ENCODE measurements at regions not wholly inside any gene's neighbourhood (a gene's known extent, or its start where the extent isn't known, plus 50 kb on each side); places are given as distances from the start of the nearest gene placed in this dataset.

DNA sequence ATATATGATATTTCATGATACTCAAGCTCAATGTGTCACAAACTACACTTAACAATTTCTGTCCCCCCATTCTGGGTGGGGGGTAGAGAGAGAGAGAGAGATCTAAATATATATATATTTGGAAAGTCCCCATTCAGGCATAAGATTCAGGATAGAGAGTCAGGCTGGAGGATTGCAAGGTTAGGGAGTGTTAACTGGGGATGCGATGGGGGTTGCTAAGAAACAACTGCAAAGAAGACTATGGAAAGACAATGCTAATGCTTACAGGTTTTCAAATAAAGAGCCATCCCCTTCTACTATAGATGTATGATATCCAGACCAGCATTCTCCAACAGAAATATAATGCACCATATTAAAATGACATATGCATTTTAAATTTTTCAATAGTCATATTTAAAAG lies 79.2 kb upstream of the OR5AK2 start (continued):
- no peak for TF ChIP-seq PBX3 (IDR thresholded peaks at IDR 0.05)
- TF ChIP-seq NFIC (IDR thresholded peaks at IDR 0.05; ENCODE audit: borderline replicate concordance): no peak

- H3K27me3 ChIP-seq (ENCODE audit: insufficient read depth): no peaks in the 10 kb centered on the region
- 31% methylated on average over 4 of the region's 4 CpGs for WGBS (ENCODE audit: low lambda C conversion rate)
- ChIA-PET POLR2A (no interaction called here), CTCF (interaction anchor here (1.5 kb wide), 1 partner anchor 68 kb away, joined by 7 read pairs; no protein-coding TSS in a partner anchor)
- H3K27ac ChIP-seq (ENCODE audit: low read depth in 2 of 2, low read length in 1 of 2): no peak overlapping the region
- no peaks in the 10 kb centered on the region for H3K9me3 ChIP-seq
- H3K36me3 ChIP-seq (replicated peaks in 1 of 2; ENCODE audit: control insufficient read depth in 1 of 2, insufficient read depth in 2 of 2, low read length in 1 of 2): no peaks in the 10 kb centered on the region
- H3K79me2 ChIP-seq (ENCODE audit: insufficient read depth): no peaks in the 10 kb centered on the region
- H3K4me1 ChIP-seq (ENCODE audit: control insufficient read depth in 1 of 2, insufficient read depth in 2 of 2, low read depth in 1 of 2, low read length in 1 of 2): no peaks in the 10 kb centered on the region
- no peaks in the 10 kb centered on the region for H3K9me2 ChIP-seq
- no peaks in the 10 kb centered on the region for H4K20me1 ChIP-seq (ENCODE audit: insufficient read depth)
- H2AFZ ChIP-seq (ENCODE audit: low read depth): no peak overlapping the region
- no peak for DNase-seq
- TF ChIP-seq TEAD4 (IDR thresholded peaks at IDR 0.05; ENCODE audit: borderline replicate concordance, insufficient read depth) (no peak), RAD21 (IDR thresholded peaks at IDR 0.05; ENCODE audit: low read length) (no peak), GATA2 (CRISPR knock-in tag; IDR thresholded peaks at IDR 0.05) (no peak)
- no peaks in the 10 kb centered on the region for H3F3A ChIP-seq (replicated peaks; ENCODE audit: insufficient read depth)
- no peak overlapping the region for H3K4me2 ChIP-seq
- H3K9ac ChIP-seq: no peak overlapping the region
- H3K4me3 ChIP-seq (ENCODE audit: low read depth in 2 of 2, low read length in 1 of 2): no peak overlapping the region
Observed at GRCh38 chr11:56909080-56909479, 79.6 kb upstream of the OR5AK2 start.

DNA sequence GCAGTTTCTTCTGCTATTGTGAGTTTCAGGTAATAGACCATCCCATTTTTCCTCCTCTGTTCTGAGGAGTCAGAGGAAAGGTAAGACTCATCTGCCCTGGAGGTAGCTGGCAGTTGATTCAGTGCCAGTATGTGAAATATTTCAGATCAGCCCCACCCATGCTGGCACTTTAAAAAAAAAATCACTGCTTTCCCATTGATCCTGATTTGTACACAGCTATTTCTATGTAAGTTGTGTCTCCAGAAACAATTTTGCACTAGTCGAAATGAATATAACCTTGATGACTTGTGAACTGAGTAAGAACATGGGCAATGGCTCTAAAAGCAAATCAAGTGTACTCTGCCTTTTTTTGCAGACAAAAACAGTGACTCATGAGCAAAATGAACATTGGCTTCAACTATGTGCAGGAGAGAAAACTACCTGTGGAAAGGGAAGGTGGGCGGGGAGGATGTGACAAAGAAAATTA lies 82.0 kb upstream of the OR5AK2 start:
- Histone ChIP-seq H3K9me3 (no peaks in the 10 kb centered on the region), H3K79me2 (ENCODE audit: insufficient read depth) (no peaks in the 10 kb centered on the region), H3K4me3 (ENCODE audit: low read depth in 2 of 2, low read length in 1 of 2) (no peak overlapping the region), H3K9ac (no peak overlapping the region), H3F3A (replicated peaks; ENCODE audit: insufficient read depth) (no peaks in the 10 kb centered on the region), H3K36me3 (replicated peaks in 1 of 2; ENCODE audit: control insufficient read depth in 1 of 2, insufficient read depth in 2 of 2, low read length in 1 of 2) (no peaks in the 10 kb centered on the region), H2AFZ (ENCODE audit: low read depth) (no peak overlapping the region), H3K27me3 (ENCODE audit: insufficient read depth) (no peaks in the 10 kb centered on the region), H3K9me2 (no peaks in the 10 kb centered on the region), H3K4me1 (ENCODE audit: control insufficient read depth in 1 of 2, insufficient read depth in 2 of 2, low read depth in 1 of 2, low read length in 1 of 2) (no peaks in the 10 kb centered on the region), H3K27ac (ENCODE audit: low read depth in 2 of 2, low read length in 1 of 2) (no peak overlapping the region), H4K20me1 (ENCODE audit: insufficient read depth) (no peaks in the 10 kb centered on the region), H3K4me2 (no peak overlapping the region)
- no peak for TF ChIP-seq CTCF (IDR thresholded peaks at IDR 0.05)
- TF ChIP-seq, protein P1, sequence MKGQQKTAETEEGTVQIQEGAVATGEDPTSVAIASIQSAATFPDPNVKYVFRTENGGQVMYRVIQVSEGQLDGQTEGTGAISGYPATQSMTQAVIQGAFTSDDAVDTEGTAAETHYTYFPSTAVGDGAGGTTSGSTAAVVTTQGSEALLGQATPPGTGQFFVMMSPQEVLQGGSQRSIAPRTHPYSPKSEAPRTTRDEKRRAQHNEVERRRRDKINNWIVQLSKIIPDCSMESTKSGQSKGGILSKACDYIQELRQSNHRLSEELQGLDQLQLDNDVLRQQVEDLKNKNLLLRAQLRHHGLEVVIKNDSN (IDR thresholded peaks at IDR 0.05; ENCODE audit: borderline replicate concordance, low read depth): no peak
- no peak for TF ChIP-seq FOXM1 (IDR thresholded peaks at IDR 0.05; ENCODE audit: low read depth)
- TF ChIP-seq MXI1 (IDR thresholded peaks at IDR 0.05; ENCODE audit: low read depth, low read length): no peak
- TF ChIP-seq RCOR1 (IDR thresholded peaks at IDR 0.05; ENCODE audit: low read length): no peak
- TF ChIP-seq POLR2AphosphoS5 (IDR thresholded peaks at IDR 0.05; ENCODE audit: low read depth, low read length): no peak
- no peak for TF ChIP-seq RFX5 (IDR thresholded peaks at IDR 0.05; ENCODE audit: low read length)
- TF ChIP-seq TAF1 (IDR thresholded peaks at IDR 0.05; ENCODE audit: borderline replicate concordance, low read depth, low read length): no peak
- no peak for TF ChIP-seq TCF12 (IDR thresholded peaks at IDR 0.05)
- TF ChIP-seq, protein P2, sequence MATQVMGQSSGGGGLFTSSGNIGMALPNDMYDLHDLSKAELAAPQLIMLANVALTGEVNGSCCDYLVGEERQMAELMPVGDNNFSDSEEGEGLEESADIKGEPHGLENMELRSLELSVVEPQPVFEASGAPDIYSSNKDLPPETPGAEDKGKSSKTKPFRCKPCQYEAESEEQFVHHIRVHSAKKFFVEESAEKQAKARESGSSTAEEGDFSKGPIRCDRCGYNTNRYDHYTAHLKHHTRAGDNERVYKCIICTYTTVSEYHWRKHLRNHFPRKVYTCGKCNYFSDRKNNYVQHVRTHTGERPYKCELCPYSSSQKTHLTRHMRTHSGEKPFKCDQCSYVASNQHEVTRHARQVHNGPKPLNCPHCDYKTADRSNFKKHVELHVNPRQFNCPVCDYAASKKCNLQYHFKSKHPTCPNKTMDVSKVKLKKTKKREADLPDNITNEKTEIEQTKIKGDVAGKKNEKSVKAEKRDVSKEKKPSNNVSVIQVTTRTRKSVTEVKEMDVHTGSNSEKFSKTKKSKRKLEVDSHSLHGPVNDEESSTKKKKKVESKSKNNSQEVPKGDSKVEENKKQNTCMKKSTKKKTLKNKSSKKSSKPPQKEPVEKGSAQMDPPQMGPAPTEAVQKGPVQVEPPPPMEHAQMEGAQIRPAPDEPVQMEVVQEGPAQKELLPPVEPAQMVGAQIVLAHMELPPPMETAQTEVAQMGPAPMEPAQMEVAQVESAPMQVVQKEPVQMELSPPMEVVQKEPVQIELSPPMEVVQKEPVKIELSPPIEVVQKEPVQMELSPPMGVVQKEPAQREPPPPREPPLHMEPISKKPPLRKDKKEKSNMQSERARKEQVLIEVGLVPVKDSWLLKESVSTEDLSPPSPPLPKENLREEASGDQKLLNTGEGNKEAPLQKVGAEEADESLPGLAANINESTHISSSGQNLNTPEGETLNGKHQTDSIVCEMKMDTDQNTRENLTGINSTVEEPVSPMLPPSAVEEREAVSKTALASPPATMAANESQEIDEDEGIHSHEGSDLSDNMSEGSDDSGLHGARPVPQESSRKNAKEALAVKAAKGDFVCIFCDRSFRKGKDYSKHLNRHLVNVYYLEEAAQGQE (IDR thresholded peaks at IDR 0.05; ENCODE audit: low read depth, low read length): no peak
- no peak for TF ChIP-seq NFIC (IDR thresholded peaks at IDR 0.05; ENCODE audit: borderline replicate concordance)
- TF ChIP-seq SIN3A (IDR thresholded peaks at IDR 0.05; ENCODE audit: borderline replicate concordance, low read depth, low read length): no peak
- no peak for TF ChIP-seq SMC3 (IDR thresholded peaks at IDR 0.05; ENCODE audit: low read depth, low read length)
- TF ChIP-seq MEF2A (IDR thresholded peaks at IDR 0.05; ENCODE audit: borderline replicate concordance, low read depth): no peak
- no peak for TF ChIP-seq YY1 (IDR thresholded peaks at IDR 0.05; ENCODE audit: low read depth)
- no peak for TF ChIP-seq USF2 (IDR thresholded peaks at IDR 0.05; ENCODE audit: borderline replicate concordance, low read depth, low read length)
- POLR2A ChIA-PET: no interaction called here
- 36% methylated on average over 2 of the region's 2 CpGs for WGBS (ENCODE audit: low lambda C conversion rate)
- CTCF ChIA-PET: no interaction called here
- no peak for DNase-seq
